Adrenal gland (tissue), 9 donors: ENCODE measurements at regions not wholly inside any gene's neighbourhood (a gene's known extent, or its start where the extent isn't known, plus 50 kb on each side); places are given as distances from the start of the nearest gene placed in this dataset.

ENCODE experiments used
- DNase-seq, 7 donors: peaks; one replicate each; pipeline ENCODE4 v3.0.0-alpha.2; 2019 to 2020
- H3K27ac ChIP-seq, 5 donors: fragments of 200-600 bp; sonication (generic) in 4 of 5; 1 replicate in 3 of 5; 2 replicates in 2 of 5; pipeline versions ENCODE4 v1.5.1 to v1.8.0; 2016 to 2020; ENCODE audit warnings: mild to moderate bottlenecking in 1 of 5
- H3K27me3 ChIP-seq: fragments of 200-600 bp; 2 replicates; pipeline ENCODE4 v1.8.0; 2021
- H3K36me3 ChIP-seq, 2 donors: fragments of 200-600 bp; replicated peaks in 1 of 2; 1 replicate in 1 of 2; 2 replicates in 1 of 2; pipeline versions ENCODE4 v1.5.1 to v1.8.0; 2018 to 2022
- H3K4me1 ChIP-seq, 2 donors: fragments of 200-600 bp; replicated peaks in 1 of 2; 1 replicate in 1 of 2; 2 replicates in 1 of 2; pipeline versions ENCODE4 v1.5.1 to v1.8.0; 2018 to 2021
- H3K4me3 ChIP-seq, 4 donors: fragments of 200-600 bp; sonication (generic) in 3 of 4; one replicate each; pipeline ENCODE4 v1.5.1; 2016 to 2018
- H3K9me3 ChIP-seq, 3 donors: fragments of 200-600 bp; sonication (generic) in 1 of 3; replicated peaks in 1 of 3; 1 replicate in 2 of 3; 2 replicates in 1 of 3; pipeline versions ENCODE4 v1.5.1 to v1.8.0; 2016 to 2021
- POLR2A ChIP-seq, 2 donors: fragments of 450-650 bp; IDR thresholded peaks; one replicate each; pipeline ENCODE4 v1.6.1; 2017; ENCODE audit warnings: antibody characterized with exemption in 2 of 2, mild to moderate bottlenecking in 2 of 2, moderate library complexity in 1 of 2
- WGBS, 4 donors: extraction: QIAGEN DNeasy Blood & Tissue Kit in 2 of 4; methylation state at CpG; one replicate each; pipeline versions ENCODE4 v1.1.5 to v1.1.7; 2013 to 2017; 5-methylcytosine and 5-hydroxymethylcytosine counted together
- intact Hi-C, 2 donors: fragments of 100-400 bp; cut with DNase I; formaldehyde crosslinking; loops; one replicate each; pipeline versions ENCODE4 v1.14.1 to v1.15.0; 2022 to 2023
- TF ChIP-seq, protein P1 (sequence below), 6 experiments: fragments of 450-650 bp in 4 of 6; fragments of 200-600 bp in 2 of 6; sonication (generic) in 1 of 6; IDR thresholded peaks; 1 replicate in 5 of 6; 2 replicates in 1 of 6; pipeline versions ENCODE4 v1.5.1 to v1.8.0; 2016 to 2021; ENCODE audit warnings: antibody characterized with exemption in 6 of 6, mild to moderate bottlenecking in 2 of 6, moderate library complexity in 1 of 6
- donor health status: healthy with polysubstance abuse.
- donor health status: Bipolar disorder and iron deficiency.
- donor health status: DM: yes; HTN: yes; CAD: no.
- donor health status: DM: no; HTN: no; CAD: no.
- donor health status: DM: no; HTN: no; CAD: no.

- Histone ChIP-seq H3K9me3 (no peaks in the 10 kb centered on the region), H3K4me1 (peaks cover 0 to 5% of the 10 kb centered on the region in 2 donors), H3K4me3 (no peak overlapping the region), H3K27me3 (no peaks in the 10 kb centered on the region), H3K36me3 (no peaks in the 10 kb centered on the region), H3K27ac (no peak overlapping the region)
- no peak for TF ChIP-seq POLR2A (IDR thresholded peaks at IDR 0.05)
- TF ChIP-seq, protein P1, sequence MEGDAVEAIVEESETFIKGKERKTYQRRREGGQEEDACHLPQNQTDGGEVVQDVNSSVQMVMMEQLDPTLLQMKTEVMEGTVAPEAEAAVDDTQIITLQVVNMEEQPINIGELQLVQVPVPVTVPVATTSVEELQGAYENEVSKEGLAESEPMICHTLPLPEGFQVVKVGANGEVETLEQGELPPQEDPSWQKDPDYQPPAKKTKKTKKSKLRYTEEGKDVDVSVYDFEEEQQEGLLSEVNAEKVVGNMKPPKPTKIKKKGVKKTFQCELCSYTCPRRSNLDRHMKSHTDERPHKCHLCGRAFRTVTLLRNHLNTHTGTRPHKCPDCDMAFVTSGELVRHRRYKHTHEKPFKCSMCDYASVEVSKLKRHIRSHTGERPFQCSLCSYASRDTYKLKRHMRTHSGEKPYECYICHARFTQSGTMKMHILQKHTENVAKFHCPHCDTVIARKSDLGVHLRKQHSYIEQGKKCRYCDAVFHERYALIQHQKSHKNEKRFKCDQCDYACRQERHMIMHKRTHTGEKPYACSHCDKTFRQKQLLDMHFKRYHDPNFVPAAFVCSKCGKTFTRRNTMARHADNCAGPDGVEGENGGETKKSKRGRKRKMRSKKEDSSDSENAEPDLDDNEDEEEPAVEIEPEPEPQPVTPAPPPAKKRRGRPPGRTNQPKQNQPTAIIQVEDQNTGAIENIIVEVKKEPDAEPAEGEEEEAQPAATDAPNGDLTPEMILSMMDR (IDR thresholded peaks at IDR 0.05), result no peak
- peak in 3 of 7 donors; percentile 44 to 72 (median 45) for DNase-seq
- intact Hi-C loops, result no loop called here
- WGBS, 4 donors, result 53 to 74% (median 67%) methylated on average over 6 to 11 of the region's 11 CpGs
Measured at GRCh38 chr10:124245806-124246440, 152.5 kb upstream of the CHST15 start.

DNA sequence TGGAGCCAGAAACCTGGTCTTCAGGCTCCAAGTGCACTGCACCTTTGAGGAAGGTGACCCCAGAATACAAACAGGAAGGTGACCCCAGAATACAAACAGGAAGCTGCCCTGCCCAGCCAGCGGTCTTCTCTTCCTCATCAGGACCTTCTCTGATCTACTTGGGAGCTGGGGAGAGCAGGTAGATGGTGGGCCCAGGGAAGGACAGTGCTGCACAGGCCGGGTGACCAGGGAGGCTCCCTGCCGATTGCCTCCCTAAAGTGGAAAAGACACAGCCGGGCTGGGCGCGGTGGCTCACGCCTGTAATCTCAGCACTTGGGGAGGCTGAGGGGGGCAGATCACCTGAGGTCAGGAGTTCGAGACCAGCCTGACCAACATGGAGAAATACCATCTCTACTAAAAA is 151.8 kb upstream of the CHST15 start:
- DNase-seq, result peak in 1 of 7 donors; percentile 46
- Histone ChIP-seq H3K27me3 (no peaks in the 10 kb centered on the region), H3K36me3 (no peaks in the 10 kb centered on the region), H3K27ac (no peak overlapping the region), H3K4me1 (peaks cover 0 to 3% of the 10 kb centered on the region in 2 donors), H3K4me3 (no peak overlapping the region), H3K9me3 (no peaks in the 10 kb centered on the region)
- WGBS, 4 donors, result 79 to 89% (median 84%) methylated on average over 2 to 8 of the region's 8 CpGs
- TF ChIP-seq, protein P1 (IDR thresholded peaks at IDR 0.05), result no peak
- TF ChIP-seq POLR2A (IDR thresholded peaks at IDR 0.05), result no peak
- intact Hi-C loops, result no loop called here

GRCh38 chr10:124244256-124244877 is 151.0 kb upstream of the CHST15 start:
- Histone ChIP-seq H3K27me3 (no peaks in the 10 kb centered on the region), H3K4me1 (no peaks in the 10 kb centered on the region), H3K9me3 (no peaks in the 10 kb centered on the region), H3K36me3 (no peaks in the 10 kb centered on the region), H3K4me3 (no peak overlapping the region), H3K27ac (no peak overlapping the region)
- TF ChIP-seq, protein P1 (IDR thresholded peaks at IDR 0.05), result no peak
- TF ChIP-seq POLR2A (IDR thresholded peaks at IDR 0.05), result no peak
- intact Hi-C loops, result no loop called here
- 79 to 90% (median 86%) methylated on average over 18 to 20 of the region's 20 CpGs for WGBS, 4 donors
- DNase-seq, result no peak

- no peaks in the 10 kb centered on the region for H3K27me3 ChIP-seq
- H3K36me3 ChIP-seq, result no peaks in the 10 kb centered on the region
- 55 to 68% (median 64%) methylated on average over 11 to 12 of the region's 12 CpGs for WGBS, 4 donors
- intact Hi-C loops, result no loop called here
- no peak overlapping the region for H3K4me3 ChIP-seq
- no peaks in the 10 kb centered on the region for H3K4me1 ChIP-seq
- peak in 1 of 7 donors; percentile 74 for DNase-seq
- no peak for TF ChIP-seq POLR2A (IDR thresholded peaks at IDR 0.05)
- H3K27ac ChIP-seq, result no peak overlapping the region
- H3K9me3 ChIP-seq, result no peaks in the 10 kb centered on the region
Measured at GRCh38 chr10:124243702-124244121, 150.3 kb upstream of the CHST15 start.

- H3K4me3 ChIP-seq, result no peak overlapping the region
- no peak for DNase-seq
- no peak overlapping the region for H3K27ac ChIP-seq
- H3K9me3 ChIP-seq, result no peaks in the 10 kb centered on the region
- no peaks in the 10 kb centered on the region for H3K36me3 ChIP-seq
- no peaks in the 10 kb centered on the region for H3K4me1 ChIP-seq
- intact Hi-C loops, result no loop called here
- no peak for TF ChIP-seq POLR2A (IDR thresholded peaks at IDR 0.05)
- TF ChIP-seq, protein P1 (IDR thresholded peaks at IDR 0.05), result no peak
- 81 to 89% (median 85%) methylated on average over 8 of the region's 8 CpGs for WGBS, 4 donors
- H3K27me3 ChIP-seq, result no peaks in the 10 kb centered on the region
Measured at GRCh38 chr10:124242791-124243190, 149.4 kb upstream of the CHST15 start.
